IMR-90 (cell line): ENCODE measurements at regions not wholly inside any gene's neighbourhood (a gene's known extent, or its start where the extent isn't known, plus 50 kb on each side); places are given as distances from the start of the nearest gene placed in this dataset.

Experiments used
- ATAC-seq: fragments of 200-7000 bp; cut with Tn5 transposase; 2 replicates; pipeline ENCODE4 v1.9.1; 2020; ENCODE audit warnings: low read depth, mild to moderate bottlenecking, moderate library complexity
- BruUV-seq: library from RNA; stranded (reverse); fragments of 400-500 nt; replicated peaks from 2 replicates; lab custom pipeline; 2021; lab: Mats Ljungman, UMichigan
- CTCF ChIA-PET: fragments of 300-600 bp; formaldehyde crosslinking; extraction: SDS; loops from one replicate; lab custom pipeline; 2021; ENCODE audit warnings: antibody characterized with exemption; lab: Yijun Ruan, JAX
- POLR2A ChIA-PET: fragments of 300-600 bp; sonication (Branson Sonifier 250); formaldehyde crosslinking; loops from one replicate; lab custom pipeline; 2022; ENCODE audit warnings: antibody characterized with exemption; ENCODE audit not compliant: unreplicated experiment; lab: Charles Lee
- DNase-seq: peaks from one replicate; pipeline ENCODE4 v3.0.0; 2013
- H2AFZ ChIP-seq: replicated peaks from 2 replicates; pipeline ENCODE3; 2013; ENCODE audit warnings: low read length, mild to moderate bottlenecking; ENCODE audit not compliant: poor library complexity
- H2AK5ac ChIP-seq: 2 replicates; pipeline ENCODE4 v1.6.1; 2013; ENCODE audit warnings: low read depth, low read length, inconsistent platforms
- H2AK9ac ChIP-seq: replicated peaks from 2 replicates; pipeline ENCODE3; 2013; ENCODE audit warnings: mild to moderate bottlenecking, low read depth, low read length, moderate library complexity; ENCODE audit not compliant: poor library complexity
- H2BK120ac ChIP-seq: 2 replicates; pipeline ENCODE4 v1.6.1; 2013; ENCODE audit warnings: low read depth, low read length, inconsistent platforms
- H2BK15ac ChIP-seq: 3 replicates; pipeline ENCODE4 v1.6.1; 2013; ENCODE audit warnings: low read depth, low read length, inconsistent platforms
- H2BK20ac ChIP-seq: 2 replicates; pipeline ENCODE4 v1.6.1; 2013; ENCODE audit warnings: low read depth, mild to moderate bottlenecking, inconsistent platforms, low read length, moderate library complexity
- H2BK5ac ChIP-seq: 2 replicates; pipeline ENCODE4 v1.6.1; 2013; ENCODE audit warnings: mild to moderate bottlenecking, low read depth, low read length, inconsistent platforms; ENCODE audit not compliant: poor library complexity, severe bottlenecking
- H3K14ac ChIP-seq: replicated peaks from 2 replicates; pipeline ENCODE4 v1.6.1; 2013; ENCODE audit warnings: low read depth, low read length, inconsistent platforms
- H3K18ac ChIP-seq: 2 replicates; pipeline ENCODE4 v1.6.1; 2013; ENCODE audit warnings: low read depth, low read length, control low read depth
- H3K23ac ChIP-seq: 2 replicates; pipeline ENCODE4 v1.6.1; 2013; ENCODE audit warnings: low read depth, low read length, inconsistent platforms
- H3K27ac ChIP-seq: 2 replicates; pipeline ENCODE4 v1.5.1; 2013; ENCODE audit warnings: mild to moderate bottlenecking, control low read depth, low read length; ENCODE audit not compliant: insufficient read depth
- H3K27me3 ChIP-seq: 2 replicates; pipeline ENCODE4 v1.6.1; 2013; ENCODE audit warnings: low read length; ENCODE audit not compliant: control insufficient read depth, insufficient read depth
- H3K36me3 ChIP-seq: 2 replicates; pipeline ENCODE4 v1.6.1; 2013; ENCODE audit warnings: low read length, mixed read lengths; ENCODE audit not compliant: control insufficient read depth, insufficient read depth
- H3K4ac ChIP-seq: 2 replicates; pipeline ENCODE4 v1.6.1; 2013; ENCODE audit warnings: low read depth, low read length, inconsistent platforms
- H3K4me1 ChIP-seq: 2 replicates; pipeline ENCODE4 v1.6.1; 2013; ENCODE audit warnings: low read length, mixed read lengths; ENCODE audit not compliant: control insufficient read depth, insufficient read depth
- H3K4me2 ChIP-seq: 2 replicates; pipeline ENCODE4 v1.6.1; 2013; ENCODE audit warnings: low read depth, mild to moderate bottlenecking, control low read depth, low read length, moderate library complexity
- H3K4me3 ChIP-seq: 2 replicates; pipeline ENCODE4 v1.5.1; 2013; ENCODE audit warnings: low read depth, mild to moderate bottlenecking, control low read depth, low read length, moderate library complexity; ENCODE audit not compliant: insufficient read depth
- H3K56ac ChIP-seq: 2 replicates; pipeline ENCODE4 v1.6.1; 2013; ENCODE audit warnings: low read length, inconsistent platforms; ENCODE audit not compliant: insufficient read depth; ENCODE audit errors: extremely low read depth
- H3K79me1 ChIP-seq, 2 experiments: 2 replicates each; pipeline ENCODE4 v1.6.1; 2013; ENCODE audit warnings: low read length in 2 of 2, inconsistent platforms in 1 of 2, low read depth in 1 of 2
- H3K9ac ChIP-seq: 2 replicates; pipeline ENCODE4 v1.6.1; 2013; ENCODE audit warnings: low read depth, low read length, control low read depth
- H3K9me1 ChIP-seq: 2 replicates; pipeline ENCODE4 v1.6.1; 2013; ENCODE audit warnings: low read length, inconsistent platforms; ENCODE audit not compliant: insufficient read depth
- H3K9me3 ChIP-seq: 2 replicates; pipeline ENCODE4 v1.6.1; 2013; ENCODE audit warnings: low read length; ENCODE audit not compliant: control insufficient read depth, insufficient read depth
- H4K20me1 ChIP-seq: 2 replicates; pipeline ENCODE4 v1.6.1; 2013; ENCODE audit warnings: low read length, inconsistent platforms; ENCODE audit not compliant: insufficient read depth
- H4K5ac ChIP-seq: 2 replicates; pipeline ENCODE4 v1.6.1; 2013; ENCODE audit warnings: mild to moderate bottlenecking, low read depth, low read length, control low read depth
- H4K8ac ChIP-seq, 2 experiments: 2 replicates each; pipeline ENCODE4 v1.6.1; 2013; ENCODE audit warnings: low read depth in 2 of 2, low read length in 2 of 2, control low read depth in 1 of 2, inconsistent platforms in 1 of 2
- H4K91ac ChIP-seq: 2 replicates; pipeline ENCODE4 v1.6.1; 2013; ENCODE audit warnings: low read depth, low read length, inconsistent platforms; ENCODE audit not compliant: insufficient read depth
- BHLHE40 ChIP-seq: fragments of 150-350 bp; IDR thresholded peaks from 2 replicates; pipeline ENCODE4 v1.6.1; 2016; ENCODE audit warnings: mild to moderate bottlenecking, low read depth, low read length
- CEBPB ChIP-seq: IDR thresholded peaks from 2 replicates; pipeline ENCODE4 v1.6.1; 2012; ENCODE audit warnings: low read depth, low read length, improper control_type of control experiment
- CHD1 ChIP-seq: IDR thresholded peaks from 2 replicates; pipeline ENCODE4 v1.6.1; 2012; ENCODE audit warnings: low read depth, low read length, improper control_type of control experiment
- FOS ChIP-seq: fragments of 150-350 bp; IDR thresholded peaks from 2 replicates; pipeline ENCODE4 v1.6.1; 2016; ENCODE audit warnings: low read depth, low read length
- MAFK ChIP-seq: IDR thresholded peaks from 2 replicates; pipeline ENCODE4 v1.6.1; 2012; ENCODE audit warnings: low read depth, low read length, improper control_type of control experiment
- MAZ ChIP-seq: IDR thresholded peaks from 2 replicates; pipeline ENCODE4 v1.6.1; 2012; ENCODE audit warnings: low read depth, mild to moderate bottlenecking, low read length, improper control_type of control experiment, moderate library complexity, borderline replicate concordance
- MXI1 ChIP-seq: IDR thresholded peaks from 2 replicates; pipeline ENCODE4 v1.6.1; 2012; ENCODE audit warnings: low read depth, mild to moderate bottlenecking, low read length, moderate library complexity, borderline replicate concordance
- NFE2L2 ChIP-seq: fragments of 150-350 bp; IDR thresholded peaks from 2 replicates; pipeline ENCODE4 v1.6.1; 2016; ENCODE audit warnings: low read depth, mild to moderate bottlenecking, low read length
- POLR2A ChIP-seq: IDR thresholded peaks from 2 replicates; pipeline ENCODE4 v1.6.1; 2012; ENCODE audit warnings: mild to moderate bottlenecking, low read depth, low read length
- RAD21 ChIP-seq: IDR thresholded peaks from 2 replicates; pipeline ENCODE4 v1.6.1; 2012; ENCODE audit warnings: low read length, improper control_type of control experiment
- RCOR1 ChIP-seq: IDR thresholded peaks from 2 replicates; pipeline ENCODE4 v1.6.1; 2012; ENCODE audit warnings: mild to moderate bottlenecking, low read length, improper control_type of control experiment; ENCODE audit not compliant: insufficient replicate concordance
- RFX5 ChIP-seq: IDR thresholded peaks from 2 replicates; pipeline ENCODE4 v1.8.0; 2012; ENCODE audit warnings: low read depth, mild to moderate bottlenecking, low read length, moderate library complexity
- SMC3 ChIP-seq: fragments of 150-350 bp; IDR thresholded peaks from 2 replicates; pipeline ENCODE4 v1.6.1; 2016; ENCODE audit warnings: low read depth, mild to moderate bottlenecking, antibody characterized with exemption, low read length, moderate library complexity
- WGBS, 2 experiments: methylation state at CpG; one replicate each; pipeline versions ENCODE4 v1.1.5 to v1.1.7; 2013; ENCODE audit warnings: missing lambda C conversion rate in 2 of 2; ENCODE audit not compliant: insufficient read length in 1 of 2; ENCODE audit errors: extremely low coverage in 2 of 2; 5-methylcytosine and 5-hydroxymethylcytosine counted together
- dilution Hi-C: fragments of 300-500 bp; cut with HindIII; formaldehyde crosslinking; loops from one replicate; pipeline ENCODE4 v1.14.3; 2018; ENCODE audit warnings: low sequenced_read_pairs; ENCODE audit not compliant: unreplicated experiment
- in situ Hi-C: fragments of 300-500 bp; cut with MboI; formaldehyde crosslinking; loops from 3 replicates; pipeline ENCODE4 v1.14.3; 2019; ENCODE audit warnings: low sequenced_read_pairs, inconsistent platforms, mixed read lengths
- intact Hi-C: fragments of 100-400 bp; cut with micrococcal nuclease; formaldehyde crosslinking; loops from 2 replicates; pipeline ENCODE4 v1.10.0; 2022
- TF ChIP-seq, protein P1 (sequence below): conservative IDR thresholded peaks from 2 replicates; pipeline ENCODE4 v1.5.1; 2012; ENCODE audit warnings: mild to moderate bottlenecking, low read depth, low read length, improper control_type of control experiment
- TF ChIP-seq, protein P2 (sequence below): fragments of 150-350 bp; IDR thresholded peaks from 2 replicates; pipeline ENCODE4 v1.6.1; 2016; ENCODE audit warnings: low read depth, mild to moderate bottlenecking, low read length, moderate library complexity, borderline replicate concordance
- TF ChIP-seq, protein P3 (sequence below): fragments of 150-350 bp; IDR thresholded peaks from 2 replicates; pipeline ENCODE4 v1.6.1; 2017; ENCODE audit warnings: mild to moderate bottlenecking, antibody characterized with exemption, low read length, low read depth

DNA sequence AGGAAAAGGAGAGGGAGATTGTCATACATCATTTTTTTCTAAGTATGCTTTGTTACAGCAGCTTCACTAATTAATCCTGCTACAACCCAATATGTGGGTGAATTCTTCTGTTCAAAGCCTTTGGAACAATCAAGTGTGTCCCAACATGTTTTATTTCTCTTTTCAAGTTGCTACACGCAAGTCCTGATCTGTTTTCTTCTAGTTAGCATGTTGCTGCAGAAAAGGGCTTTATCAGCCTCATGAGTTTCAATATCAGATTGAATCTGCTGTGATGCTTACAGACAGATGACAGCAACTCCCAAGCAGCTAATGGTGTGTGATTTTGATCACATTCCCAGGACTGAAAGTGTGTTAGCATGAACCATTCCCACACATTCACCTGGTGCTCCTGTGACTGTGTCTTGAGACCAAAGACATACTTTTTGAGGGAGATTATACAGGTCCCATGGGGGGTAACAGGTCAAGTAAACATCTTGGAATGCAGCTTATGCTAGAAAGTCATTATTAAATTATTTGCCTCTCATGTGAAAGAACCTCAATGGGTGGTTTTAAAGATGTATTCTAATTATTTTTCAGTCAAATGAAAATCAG is 96.9 kb upstream of the KCNJ16 start:
- Histone ChIP-seq H2AFZ (no peak overlapping the region), H2AK9ac (no peak overlapping the region), H4K8ac (peak overlapping the region in 1 of 2 experiments; percentile 35; a peak in 1 of 4 replicates), H2BK20ac (no peak overlapping the region; the same call in 1 of the 2 replicates), H3K4ac (peak overlapping the region; percentile 28), H3K9me3 (peaks cover 6% of the 10 kb centered on the region), H3K79me1 (no peaks in the 10 kb centered on the region), H3K9me1 (no peaks in the 10 kb centered on the region), H2AK5ac (peak overlapping the region; percentile 20; the same call in 1 of the 2 replicates), H3K27ac (no peak overlapping the region), H4K91ac (no peak overlapping the region), H3K56ac (no peak overlapping the region), H3K9ac (no peak overlapping the region), H4K20me1 (no peaks in the 10 kb centered on the region), H2BK120ac (peak overlapping the region; percentile 55), H3K4me2 (peak overlapping the region; percentile 22; the same call in 1 of the 2 replicates), H3K18ac (peak overlapping the region; percentile 85), H3K27me3 (no peaks in the 10 kb centered on the region), H3K36me3 (no peaks in the 10 kb centered on the region), H2BK15ac (no peak overlapping the region), H3K23ac (no peak overlapping the region), H3K14ac (no peak overlapping the region), H3K4me1 (peaks cover 3% of the 10 kb centered on the region; the same call in 1 of the 2 replicates), H3K4me3 (no peak overlapping the region), H4K5ac (peak overlapping the region; percentile 85; the same call in 1 of the 2 replicates), H2BK5ac (no peak overlapping the region)
- no peak for ATAC-seq
- DNase-seq = no peak
- dilution Hi-C loops (no loop called here), in situ Hi-C loops (no loop called here), intact Hi-C loops (no loop called here)
- TF ChIP-seq MAZ (no peak), RCOR1 (no peak), NFE2L2 (no peak), FOS (no peak), MXI1 (no peak), CHD1 (no peak), RFX5 (no peak), SMC3 (no peak), POLR2A (no peak), RAD21 (no peak), CEBPB (no peak), BHLHE40 (no peak), MAFK (no peak)
- TF ChIP-seq, protein P1, sequence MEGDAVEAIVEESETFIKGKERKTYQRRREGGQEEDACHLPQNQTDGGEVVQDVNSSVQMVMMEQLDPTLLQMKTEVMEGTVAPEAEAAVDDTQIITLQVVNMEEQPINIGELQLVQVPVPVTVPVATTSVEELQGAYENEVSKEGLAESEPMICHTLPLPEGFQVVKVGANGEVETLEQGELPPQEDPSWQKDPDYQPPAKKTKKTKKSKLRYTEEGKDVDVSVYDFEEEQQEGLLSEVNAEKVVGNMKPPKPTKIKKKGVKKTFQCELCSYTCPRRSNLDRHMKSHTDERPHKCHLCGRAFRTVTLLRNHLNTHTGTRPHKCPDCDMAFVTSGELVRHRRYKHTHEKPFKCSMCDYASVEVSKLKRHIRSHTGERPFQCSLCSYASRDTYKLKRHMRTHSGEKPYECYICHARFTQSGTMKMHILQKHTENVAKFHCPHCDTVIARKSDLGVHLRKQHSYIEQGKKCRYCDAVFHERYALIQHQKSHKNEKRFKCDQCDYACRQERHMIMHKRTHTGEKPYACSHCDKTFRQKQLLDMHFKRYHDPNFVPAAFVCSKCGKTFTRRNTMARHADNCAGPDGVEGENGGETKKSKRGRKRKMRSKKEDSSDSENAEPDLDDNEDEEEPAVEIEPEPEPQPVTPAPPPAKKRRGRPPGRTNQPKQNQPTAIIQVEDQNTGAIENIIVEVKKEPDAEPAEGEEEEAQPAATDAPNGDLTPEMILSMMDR = no peak
- TF ChIP-seq, protein P2, sequence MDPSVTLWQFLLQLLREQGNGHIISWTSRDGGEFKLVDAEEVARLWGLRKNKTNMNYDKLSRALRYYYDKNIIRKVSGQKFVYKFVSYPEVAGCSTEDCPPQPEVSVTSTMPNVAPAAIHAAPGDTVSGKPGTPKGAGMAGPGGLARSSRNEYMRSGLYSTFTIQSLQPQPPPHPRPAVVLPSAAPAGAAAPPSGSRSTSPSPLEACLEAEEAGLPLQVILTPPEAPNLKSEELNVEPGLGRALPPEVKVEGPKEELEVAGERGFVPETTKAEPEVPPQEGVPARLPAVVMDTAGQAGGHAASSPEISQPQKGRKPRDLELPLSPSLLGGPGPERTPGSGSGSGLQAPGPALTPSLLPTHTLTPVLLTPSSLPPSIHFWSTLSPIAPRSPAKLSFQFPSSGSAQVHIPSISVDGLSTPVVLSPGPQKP = no peak
- TF ChIP-seq, protein P3, sequence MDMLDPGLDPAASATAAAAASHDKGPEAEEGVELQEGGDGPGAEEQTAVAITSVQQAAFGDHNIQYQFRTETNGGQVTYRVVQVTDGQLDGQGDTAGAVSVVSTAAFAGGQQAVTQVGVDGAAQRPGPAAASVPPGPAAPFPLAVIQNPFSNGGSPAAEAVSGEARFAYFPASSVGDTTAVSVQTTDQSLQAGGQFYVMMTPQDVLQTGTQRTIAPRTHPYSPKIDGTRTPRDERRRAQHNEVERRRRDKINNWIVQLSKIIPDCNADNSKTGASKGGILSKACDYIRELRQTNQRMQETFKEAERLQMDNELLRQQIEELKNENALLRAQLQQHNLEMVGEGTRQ = no peak
- ChIA-PET CTCF (no interaction called here), POLR2A (no interaction called here)
- WGBS, 2 experiments = 100% methylated on average over 1 of the region's 1 CpG; no CpG with 5 or more reads in 1 of the 2 experiments
- BruUV-seq = no TSS peak
